HUES64 (cell line): ENCODE measurements at regions not wholly inside any gene's neighbourhood (a gene's known extent, or its start where the extent isn't known, plus 50 kb on each side); places are given as distances from the start of the nearest gene placed in this dataset.

Experiments
- H3K27ac ChIP-seq: 2 replicates; pipeline ENCODE4 v1.7.0; 2013; ENCODE audit warnings: low read depth, low read length, inconsistent platforms
- H3K27me3 ChIP-seq: 2 replicates; pipeline ENCODE4 v1.6.1; 2013; ENCODE audit warnings: mild to moderate bottlenecking, low read length; ENCODE audit not compliant: insufficient read depth
- H3K36me3 ChIP-seq: 2 replicates; pipeline ENCODE4 v1.6.1; 2013; ENCODE audit warnings: mild to moderate bottlenecking, low read length; ENCODE audit not compliant: insufficient read depth
- H3K4me1 ChIP-seq: 2 replicates; pipeline ENCODE4 v1.6.1; 2013; ENCODE audit warnings: mild to moderate bottlenecking, low read length, moderate library complexity; ENCODE audit not compliant: insufficient read depth
- H3K4me3 ChIP-seq: 2 replicates; pipeline ENCODE4 v1.5.1; 2013; ENCODE audit warnings: mild to moderate bottlenecking, low read length, moderate library complexity
- H3K9ac ChIP-seq: 2 replicates; pipeline ENCODE4 v1.6.1; 2013; ENCODE audit warnings: mild to moderate bottlenecking, low read depth, low read length
- H3K9me3 ChIP-seq: 2 replicates; pipeline ENCODE4 v1.6.1; 2013; ENCODE audit warnings: low read depth, low read length; ENCODE audit not compliant: insufficient read depth
- WGBS: fragments of 150-250, 120-280 bp; methylation state at CpG from one replicate; pipeline ENCODE4 v1.1.7; 2013; ENCODE audit warnings: missing lambda C conversion rate; 5-methylcytosine and 5-hydroxymethylcytosine counted together

DNA sequence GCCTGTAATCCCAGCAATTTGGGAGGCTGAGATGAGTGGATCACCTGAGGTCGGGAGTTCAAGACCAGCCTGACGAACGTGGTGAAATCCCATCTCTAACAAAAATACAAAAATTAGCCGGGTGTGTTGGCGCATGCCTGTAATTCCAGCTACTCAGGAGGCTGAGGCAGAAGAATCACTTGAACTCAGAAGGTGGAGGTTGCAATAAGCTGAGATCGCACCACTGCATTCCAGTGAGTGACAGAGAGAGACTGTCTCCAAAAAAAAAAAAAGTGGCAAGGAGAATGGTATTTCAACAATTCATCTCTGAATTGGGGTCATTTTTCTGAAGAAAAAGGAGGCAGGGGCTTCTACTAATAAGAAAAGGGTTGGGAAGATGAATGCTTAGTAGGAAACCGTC is 111.5 kb upstream of the NHSL1 start:
- H3K36me3 ChIP-seq, result no peaks in the 10 kb centered on the region
- no peak overlapping the region for H3K9ac ChIP-seq
- H3K9me3 ChIP-seq, result no peaks in the 10 kb centered on the region
- no peaks in the 10 kb centered on the region for H3K4me1 ChIP-seq
- no peak overlapping the region for H3K4me3 ChIP-seq
- WGBS, result 87% methylated on average over 7 of the region's 7 CpGs
- no peak overlapping the region for H3K27ac ChIP-seq
- H3K27me3 ChIP-seq, result no peaks in the 10 kb centered on the region

GRCh38 chr6:138614151-138614550 is 114.9 kb upstream of the NHSL1 start:
- Histone ChIP-seq H3K4me1 (no peaks in the 10 kb centered on the region), H3K36me3 (no peaks in the 10 kb centered on the region), H3K9me3 (no peaks in the 10 kb centered on the region), H3K27ac (no peak overlapping the region), H3K9ac (no peak overlapping the region), H3K4me3 (no peak overlapping the region), H3K27me3 (no peaks in the 10 kb centered on the region)
- WGBS, result 90% methylated on average over 2 of the region's 2 CpGs

- no peak overlapping the region for H3K9ac ChIP-seq
- no peak overlapping the region for H3K27ac ChIP-seq
- no peaks in the 10 kb centered on the region for H3K9me3 ChIP-seq
- no peaks in the 10 kb centered on the region for H3K36me3 ChIP-seq
- no peaks in the 10 kb centered on the region for H3K27me3 ChIP-seq
- H3K4me1 ChIP-seq, result 0 out of 2 replicates have a peak, but pooled peaks cover 4% of the 10 kb centered on the region
- H3K4me3 ChIP-seq, result no peak overlapping the region
- WGBS, result 90% methylated on average over 2 of the region's 3 CpGs
Observed at GRCh38 chr6:138618168-138618567, 118.9 kb upstream of the NHSL1 start.

DNA sequence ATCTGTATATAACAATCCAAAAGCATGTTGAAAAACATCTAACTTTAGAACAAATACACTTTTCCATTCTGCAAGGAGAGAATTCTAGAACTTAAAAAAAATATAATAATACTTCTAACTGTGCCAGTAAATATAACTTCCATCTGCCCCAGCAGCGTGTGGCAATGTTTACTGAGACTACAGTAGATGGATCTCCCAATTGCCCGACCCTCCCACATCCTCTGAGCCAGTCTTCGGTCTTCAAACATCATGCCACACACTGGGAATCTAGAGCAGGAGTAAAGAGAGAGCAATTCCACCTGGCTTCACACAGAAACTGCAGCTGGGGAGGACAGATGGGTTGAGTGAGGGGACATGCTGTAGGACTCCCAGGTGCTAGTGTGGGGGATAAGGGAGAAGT is 121.3 kb upstream of the NHSL1 start:
- Histone ChIP-seq H3K4me1 (0 out of 2 replicates have a peak, but pooled peaks cover 4% of the 10 kb centered on the region), H3K27me3 (no peaks in the 10 kb centered on the region), H3K9me3 (no peaks in the 10 kb centered on the region), H3K4me3 (no peak overlapping the region), H3K27ac (no peak overlapping the region), H3K36me3 (no peaks in the 10 kb centered on the region), H3K9ac (no peak overlapping the region)
- WGBS, result 95% methylated on average over 3 of the region's 3 CpGs

GRCh38 chr6:138622967-138623366 is 123.7 kb upstream of the NHSL1 start:
- Histone ChIP-seq H3K4me3 (no peak overlapping the region), H3K27me3 (no peaks in the 10 kb centered on the region), H3K4me1 (0 out of 2 replicates have a peak, but pooled peaks cover 4% of the 10 kb centered on the region), H3K36me3 (no peaks in the 10 kb centered on the region), H3K9ac (no peak overlapping the region), H3K27ac (no peak overlapping the region), H3K9me3 (no peaks in the 10 kb centered on the region)
- 93% methylated on average over 5 of the region's 5 CpGs for WGBS

DNA sequence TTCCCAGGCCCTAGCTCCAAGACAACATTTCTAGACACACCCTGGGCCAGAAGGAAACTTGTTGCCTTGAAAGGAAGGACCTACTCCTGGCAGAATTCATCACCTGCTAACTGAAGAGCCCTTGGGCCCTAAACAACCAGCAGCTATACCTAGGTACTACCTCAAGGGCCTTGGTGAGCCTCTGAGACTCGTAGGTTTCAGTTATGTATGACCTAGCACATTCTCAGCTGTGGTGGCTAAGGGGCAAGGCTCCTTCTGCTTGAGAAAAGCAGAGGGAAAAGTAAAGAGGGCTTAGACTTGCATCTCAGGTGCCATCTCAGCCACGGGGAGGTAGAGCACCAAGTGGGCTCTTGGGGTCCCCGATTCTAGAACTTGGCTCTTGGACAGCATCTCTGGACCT is 132.3 kb upstream of the NHSL1 start:
- 95% methylated on average over 3 of the region's 3 CpGs for whole genome bisulfite sequencing
- Histone ChIP-seq H3K4me3 (no peak overlapping the region), H3K9me3 (no peaks in the 10 kb centered on the region)

GRCh38 chr6:138637822-138638221 is 135.7 kb upstream of the CCDC28A start:
- WGBS, result 100% methylated on average over 1 of the region's 1 CpG
- no peaks in the 10 kb centered on the region for H3K27me3 ChIP-seq
- no peak overlapping the region for H3K27ac ChIP-seq
- no peaks in the 10 kb centered on the region for H3K36me3 ChIP-seq
- H3K9me3 ChIP-seq, result no peaks in the 10 kb centered on the region
- H3K4me3 ChIP-seq, result no peak overlapping the region
- peaks cover 16% of the 10 kb centered on the region for H3K4me1 ChIP-seq
- no peak overlapping the region for H3K9ac ChIP-seq

More for the DNA sequence above, 132.3 kb upstream of the NHSL1 start:
- Histone ChIP-seq H3K27me3 (no peaks in the 10 kb centered on the region), H3K36me3 (no peaks in the 10 kb centered on the region), H3K27ac (no peak overlapping the region), H3K4me1 (peaks cover 11% of the 10 kb centered on the region; the same call in 1 of the 2 replicates), H3K9ac (no peak overlapping the region)

DNA sequence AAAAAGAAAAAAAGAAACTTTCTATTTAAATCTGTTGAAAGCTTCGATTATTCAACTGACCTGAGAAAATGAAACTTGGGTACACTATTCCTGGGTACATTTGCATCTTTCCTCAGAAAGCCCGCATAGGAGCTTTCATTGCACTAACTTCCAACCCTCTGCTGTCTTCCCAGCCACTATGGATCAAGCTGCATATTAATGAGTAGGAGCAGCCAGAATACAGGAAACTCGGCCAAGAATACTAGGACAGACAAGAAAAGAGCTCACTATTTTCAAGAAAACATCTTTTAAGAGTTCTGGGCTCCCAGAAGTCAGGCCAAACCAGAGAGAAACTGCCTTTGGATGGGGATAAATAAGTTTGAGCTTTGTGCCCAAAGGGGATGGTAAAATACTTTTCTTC is 135.0 kb upstream of the CCDC28A start:
- H3K36me3 ChIP-seq, result no peaks in the 10 kb centered on the region
- WGBS, result 92% methylated on average over 3 of the region's 3 CpGs
- peaks cover 14% of the 10 kb centered on the region for H3K4me1 ChIP-seq
- H3K9ac ChIP-seq, result no peak overlapping the region
- no peak overlapping the region for H3K27ac ChIP-seq
- H3K27me3 ChIP-seq, result no peaks in the 10 kb centered on the region
- no peak overlapping the region for H3K4me3 ChIP-seq
- H3K9me3 ChIP-seq, result no peaks in the 10 kb centered on the region

GRCh38 chr6:138640028-138640427 is 133.5 kb upstream of the CCDC28A start:
- Histone ChIP-seq H3K4me3 (no peak overlapping the region), H3K27ac (no peak overlapping the region), H3K27me3 (no peaks in the 10 kb centered on the region), H3K36me3 (no peaks in the 10 kb centered on the region), H3K9ac (no peak overlapping the region), H3K9me3 (no peaks in the 10 kb centered on the region), H3K4me1 (peaks cover 5% of the 10 kb centered on the region; the same call in 1 of the 2 replicates)
- 83% methylated on average over 2 of the region's 2 CpGs for WGBS

GRCh38 chr6:138643210-138643609 is 130.4 kb upstream of the CCDC28A start:
- WGBS, result 95% methylated on average over 2 of the region's 2 CpGs
- no peaks in the 10 kb centered on the region for H3K27me3 ChIP-seq
- no peak overlapping the region for H3K9ac ChIP-seq
- H3K4me3 ChIP-seq, result no peak overlapping the region
- H3K36me3 ChIP-seq, result no peaks in the 10 kb centered on the region
- H3K4me1 ChIP-seq, result peaks cover 5% of the 10 kb centered on the region; the same call in 1 of the 2 replicates
- H3K9me3 ChIP-seq, result no peaks in the 10 kb centered on the region
- H3K27ac ChIP-seq, result no peak overlapping the region

DNA sequence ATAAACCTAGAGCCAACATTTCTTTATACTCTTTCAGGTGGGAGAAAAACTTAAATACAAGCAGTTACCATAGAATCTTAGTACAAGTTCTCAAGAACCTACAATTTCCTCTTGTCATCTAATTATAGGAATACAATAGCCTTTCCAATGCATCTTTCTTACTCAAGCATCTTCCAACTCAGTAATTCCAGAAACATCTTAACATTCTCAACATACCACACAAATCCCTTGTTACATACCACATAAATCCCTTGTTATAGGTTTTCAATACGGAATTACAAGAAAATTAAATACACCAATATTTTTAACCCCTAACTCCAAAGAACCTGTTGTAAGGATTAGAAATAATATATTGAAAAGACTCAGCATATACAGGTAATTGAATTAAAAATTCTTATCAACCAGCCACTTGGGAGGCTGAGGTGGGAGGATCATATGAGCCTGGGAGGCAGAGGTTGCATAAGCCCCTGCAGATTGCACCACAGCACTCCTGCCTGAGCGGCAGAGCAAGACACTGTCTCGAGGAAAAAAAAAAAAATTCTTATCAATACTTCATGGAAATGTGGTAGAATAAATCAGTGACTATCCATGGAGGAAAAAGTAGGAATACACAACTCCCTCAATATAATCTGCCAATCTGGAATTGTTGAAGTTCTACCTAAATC is 127.5 kb upstream of the CCDC28A start:
- no peaks in the 10 kb centered on the region for H3K9me3 ChIP-seq
- H3K9ac ChIP-seq, result no peak overlapping the region
- 100% methylated on average over 1 of the region's 3 CpGs for WGBS
- H3K27me3 ChIP-seq, result no peaks in the 10 kb centered on the region
- H3K4me1 ChIP-seq, result no peaks in the 10 kb centered on the region
- H3K36me3 ChIP-seq, result no peaks in the 10 kb centered on the region
- H3K27ac ChIP-seq, result no peak overlapping the region
- H3K4me3 ChIP-seq, result no peak overlapping the region

DNA sequence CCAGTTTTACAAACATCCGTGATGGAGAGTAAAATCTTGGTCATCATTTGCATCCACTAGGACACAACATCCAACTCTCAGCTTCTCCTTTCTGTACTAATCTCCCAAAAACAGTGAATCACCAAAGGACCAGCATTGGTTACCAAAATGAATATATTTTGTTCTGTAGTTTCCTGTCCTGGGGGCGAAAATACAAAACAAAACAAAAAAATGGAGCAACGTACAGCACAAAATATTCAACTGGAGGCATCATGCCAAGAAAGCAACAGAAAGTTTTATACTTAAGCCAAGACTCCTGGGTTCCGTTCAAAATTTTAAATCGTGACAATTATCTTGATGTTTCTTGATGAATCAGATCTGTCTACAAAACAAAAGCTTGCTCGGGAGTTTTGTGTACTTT is 126.6 kb upstream of the CCDC28A start:
- H3K4me1 ChIP-seq, result no peaks in the 10 kb centered on the region
- no peak overlapping the region for H3K4me3 ChIP-seq
- no peaks in the 10 kb centered on the region for H3K36me3 ChIP-seq
- no peaks in the 10 kb centered on the region for H3K27me3 ChIP-seq
- H3K9me3 ChIP-seq, result no peaks in the 10 kb centered on the region
- no peak overlapping the region for H3K9ac ChIP-seq
- WGBS, result 96% methylated on average over 5 of the region's 6 CpGs
- no peak overlapping the region for H3K27ac ChIP-seq
